NOMO-1 treated with dmso at 0.1 percent for 144 hours (cell line): ENCODE measurements at regions not wholly inside any gene's neighbourhood (a gene's known extent, or its start where the extent isn't known, plus 50 kb on each side); places are given as distances from the start of the nearest gene placed in this dataset.
"Not testable (repeated sequence)": the region's sequence is repeated elsewhere in the genome, so short reads cannot be mapped to it uniquely, and the experiment has no call there.

Experiments
- DNase-seq: peaks from one replicate; lab custom pipeline; 2025; ENCODE audit not compliant: unreplicated experiment; lab: John Stamatoyannopoulos, UW

DNA sequence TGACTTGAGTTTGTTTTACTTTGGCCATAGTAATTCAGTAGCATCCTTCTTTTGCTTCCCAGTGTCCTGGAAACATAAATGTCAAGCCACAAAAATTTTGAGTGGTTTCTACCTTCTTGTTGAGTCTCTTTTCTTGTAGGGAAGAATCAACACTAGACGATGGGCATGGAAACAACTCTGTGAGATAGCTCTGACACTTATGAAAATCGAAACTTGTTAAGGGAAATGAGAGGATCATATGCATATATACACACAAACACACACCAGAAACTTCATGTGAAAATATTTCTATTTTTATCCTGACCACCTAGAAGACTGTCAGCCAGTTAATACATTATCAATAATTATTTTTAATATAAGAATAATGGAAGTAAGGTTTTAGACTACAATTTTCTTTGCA is 1247.3 kb upstream of the FLRT2 start:
- no peak for DNase-seq

GRCh38 chr14:84288781-84289180 is 1241.2 kb upstream of the FLRT2 start:
- DNase-seq = no peak

DNA sequence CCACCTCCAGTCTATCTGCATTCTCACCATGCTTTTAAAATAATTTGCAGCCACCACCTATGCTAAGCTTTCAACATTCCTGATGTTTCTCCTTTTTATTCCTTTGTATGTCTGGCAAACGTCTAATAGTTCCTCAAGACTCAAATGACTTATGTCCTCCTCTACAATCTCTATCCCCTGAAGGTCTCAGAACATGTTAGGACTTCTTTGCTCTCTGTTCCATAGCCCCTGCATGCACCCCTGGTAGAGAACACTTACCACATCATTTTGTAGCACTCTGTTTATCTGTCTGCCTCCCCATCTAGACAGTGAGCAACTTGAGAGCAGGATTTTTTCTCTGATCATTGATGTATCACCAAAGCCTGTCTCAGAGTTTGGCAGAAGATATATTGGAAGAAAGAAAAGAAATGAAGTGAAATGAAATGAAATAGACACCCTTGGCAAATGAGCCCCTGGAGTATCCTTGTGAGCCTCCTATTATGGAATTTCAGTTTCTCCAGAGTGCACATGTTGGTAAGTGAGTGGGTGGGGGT is 1231.2 kb upstream of the FLRT2 start:
- DNase-seq = no peak

DNA sequence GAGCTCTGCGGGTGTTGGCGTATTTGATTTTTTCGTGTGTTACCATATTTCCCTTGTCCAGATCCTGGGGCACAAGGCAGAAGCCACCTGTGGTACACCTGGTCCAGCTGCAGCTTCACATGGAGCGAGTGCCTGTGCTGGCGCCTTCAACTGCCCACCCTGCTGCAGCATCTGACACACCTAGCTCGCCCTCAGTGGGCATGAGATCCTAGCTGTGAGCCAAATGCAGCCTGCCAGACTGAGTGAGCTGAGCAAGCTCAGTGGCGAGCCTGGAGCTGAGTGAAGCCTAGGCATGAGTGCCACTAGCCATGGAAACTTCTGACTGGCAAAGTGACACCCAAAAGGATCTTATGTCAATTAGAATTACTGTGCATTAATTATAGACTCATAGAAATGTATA is 1226.8 kb upstream of the FLRT2 start:
- DNase-seq = no peak

- no peak for DNase-seq
Observed at GRCh38 chr14:84312551-84312950, 1217.4 kb upstream of the FLRT2 start.

DNA sequence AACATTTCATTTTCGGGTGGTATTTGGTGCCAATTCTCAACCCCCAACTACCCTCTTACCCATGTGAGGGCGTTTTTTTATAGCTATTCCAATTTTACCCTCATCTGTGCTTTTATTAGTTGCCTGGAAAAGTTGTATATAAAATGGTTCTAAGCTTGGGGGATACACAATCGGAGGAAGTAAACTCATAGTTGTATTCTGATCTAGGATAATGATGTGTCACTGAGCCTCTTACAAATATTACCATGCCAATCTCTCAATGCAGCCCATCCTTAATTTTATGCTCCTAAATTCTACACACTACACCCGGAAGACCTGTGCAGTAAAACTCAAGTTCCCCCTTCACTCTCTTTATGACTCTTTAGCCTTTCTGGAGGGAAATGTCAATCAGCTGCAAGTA is 1206.5 kb upstream of the FLRT2 start:
- peak; percentile 9 for DNase-seq

- peak; percentile 9 for DNase-seq
Observed at GRCh38 chr14:84323978-84324377, 1206.0 kb upstream of the FLRT2 start.

GRCh38 chr14:84336433-84336832 is 1193.5 kb upstream of the FLRT2 start:
- no peak for DNase-seq

DNA sequence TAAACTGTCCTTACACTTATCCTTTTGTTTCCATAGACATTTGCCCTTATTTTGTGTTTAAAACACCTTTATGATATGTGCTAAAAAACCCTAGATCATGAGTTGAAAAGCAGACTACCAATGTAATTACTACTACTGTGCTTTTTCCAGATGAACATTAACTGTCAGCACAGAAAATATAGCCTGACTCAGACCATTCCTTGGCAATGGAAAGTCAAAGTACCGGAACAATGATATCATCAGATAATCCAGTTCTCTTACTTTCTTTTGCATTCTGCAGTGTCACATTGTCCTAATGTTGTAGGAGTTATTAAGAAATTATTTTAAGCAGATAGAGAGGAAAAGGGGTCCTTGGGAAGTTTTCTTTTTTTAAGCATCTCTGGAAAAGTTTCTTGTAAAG is 1189.0 kb upstream of the FLRT2 start:
- no peak for DNase-seq

DNA sequence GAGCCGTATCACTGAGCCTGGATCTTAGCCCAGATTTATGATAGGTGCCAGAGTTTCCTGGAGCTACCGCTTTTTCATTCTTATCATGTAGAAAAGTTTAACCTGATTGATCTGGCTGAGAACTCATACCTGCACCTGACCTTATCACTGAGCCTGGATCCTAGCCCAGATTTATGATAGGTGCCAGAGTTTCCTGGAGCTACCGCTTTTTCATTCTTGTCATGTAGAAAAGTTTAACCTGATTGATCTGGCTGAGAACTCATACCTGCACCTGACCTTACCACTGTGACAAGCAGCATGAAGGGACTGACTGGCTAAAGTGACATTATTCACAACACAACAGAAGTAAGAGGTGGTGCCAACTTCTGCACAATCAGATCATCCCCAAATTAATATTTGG is 1188.1 kb upstream of the FLRT2 start:
- not testable (repeated sequence) for DNase-seq

DNA sequence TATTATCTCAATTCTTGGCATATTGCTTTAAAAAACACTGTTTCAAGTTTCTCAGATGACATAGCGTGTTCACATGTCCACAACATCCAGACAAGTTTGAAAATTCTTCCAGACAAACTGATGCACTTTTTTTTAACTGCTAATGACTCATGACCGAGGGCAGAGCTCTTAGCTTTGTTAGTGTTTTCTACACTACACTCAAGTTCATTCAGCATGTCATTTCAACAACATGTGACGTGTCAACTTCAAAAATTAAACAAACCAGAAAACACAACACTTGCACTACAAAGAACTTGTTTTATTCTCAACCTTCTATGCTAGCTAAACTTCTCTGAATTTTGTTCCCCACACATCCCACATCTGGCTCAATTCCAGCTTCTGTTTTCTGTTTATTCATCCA is 1186.3 kb upstream of the FLRT2 start:
- DNase-seq = no peak

DNA sequence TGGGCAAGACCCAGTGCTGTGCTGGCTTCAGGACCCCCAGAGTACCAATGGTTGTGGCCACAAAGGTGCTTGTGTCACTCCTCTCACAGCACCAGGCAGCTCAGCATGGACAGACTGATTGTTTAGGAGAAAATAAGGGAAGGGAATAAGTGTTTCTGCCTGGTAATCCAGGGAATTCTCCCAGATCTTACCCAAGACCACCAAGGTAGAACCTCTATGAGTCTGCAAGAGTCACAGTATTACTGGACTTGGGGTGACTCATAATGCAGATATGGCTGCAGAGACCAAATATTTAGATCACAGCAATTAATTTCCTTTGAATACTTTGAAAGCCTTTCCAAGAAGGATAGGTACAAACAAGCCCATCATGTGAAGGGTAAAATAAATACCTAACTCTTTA is 1178.3 kb upstream of the FLRT2 start:
- DNase-seq = no peak

- no peak for DNase-seq
Observed at GRCh38 chr14:84361476-84361875, 1168.5 kb upstream of the FLRT2 start.

- no peak for DNase-seq
Observed at GRCh38 chr14:84375235-84375634, 1154.7 kb upstream of the FLRT2 start.

DNA sequence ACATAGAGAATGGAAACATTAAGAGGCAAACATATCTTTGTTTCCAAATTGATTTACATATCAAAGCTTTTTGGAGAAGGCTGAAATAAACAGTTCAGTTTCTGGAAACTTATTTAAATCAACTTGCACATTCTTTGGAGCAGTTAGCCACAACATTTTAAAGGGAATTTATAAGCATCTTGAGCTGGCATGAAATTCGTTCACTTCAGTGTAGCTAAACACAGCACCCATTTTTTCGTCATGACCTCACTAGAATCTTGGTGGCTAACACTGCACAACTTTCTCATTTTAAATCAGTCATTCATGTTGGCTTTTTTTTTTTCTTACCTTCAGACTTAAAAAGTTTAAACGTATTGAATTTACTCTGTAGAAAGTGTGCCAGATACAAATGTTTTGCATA is 1139.9 kb upstream of the FLRT2 start:
- DNase-seq = no peak

DNA sequence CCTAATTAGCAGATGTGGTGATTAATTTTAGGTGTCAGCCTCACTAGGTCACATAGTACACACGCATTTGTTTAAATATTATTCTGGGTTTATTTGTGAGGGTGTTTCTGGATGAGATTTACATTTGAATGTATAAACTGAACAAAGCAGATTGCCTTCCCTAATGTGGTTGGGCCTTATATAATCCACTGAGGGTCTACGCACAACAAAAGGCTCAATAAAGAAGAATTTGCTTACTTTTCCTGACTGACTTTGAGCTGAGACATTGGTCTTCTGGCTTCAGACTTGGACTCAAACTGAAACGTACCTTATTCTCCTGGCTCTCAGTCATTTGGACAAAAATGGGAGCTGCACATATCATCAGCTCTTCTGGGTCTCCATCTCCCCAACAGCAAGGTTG is 1132.3 kb upstream of the FLRT2 start:
- no peak for DNase-seq

DNA sequence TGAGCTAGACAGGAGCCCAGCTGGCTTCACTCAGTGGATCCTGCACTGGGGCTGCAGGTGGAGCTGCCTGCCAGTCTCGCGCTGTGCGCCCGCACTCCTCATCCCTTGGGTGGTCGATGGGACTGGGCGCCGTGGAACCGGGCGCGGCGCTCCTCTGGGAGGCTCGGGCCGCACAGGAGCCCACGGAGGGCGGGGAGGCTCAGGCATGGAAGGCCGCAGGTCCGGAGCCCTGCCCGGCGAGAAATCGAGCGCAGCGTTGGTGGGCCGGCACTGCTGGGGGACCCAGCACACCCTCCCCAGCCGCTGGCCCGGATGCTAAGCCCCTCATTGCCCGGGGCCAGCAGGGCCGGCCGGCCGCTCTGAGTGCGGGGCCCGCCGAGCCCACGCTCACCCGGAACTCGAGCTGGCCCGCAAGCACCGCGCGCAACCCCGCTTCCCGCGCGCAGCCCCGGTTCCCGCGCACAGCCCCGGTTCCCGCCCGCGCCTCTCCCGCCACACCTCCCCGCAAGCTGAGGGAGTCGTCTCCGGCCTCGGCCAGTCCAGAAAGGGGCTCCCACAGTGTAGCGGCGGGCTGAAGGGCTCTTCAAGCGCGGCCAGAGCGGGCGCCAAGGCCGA is 1130.5 kb upstream of the FLRT2 start:
- no peak for DNase-seq

GRCh38 chr14:84401631-84402030 is 1128.3 kb upstream of the FLRT2 start:
- DNase-seq = no peak

DNA sequence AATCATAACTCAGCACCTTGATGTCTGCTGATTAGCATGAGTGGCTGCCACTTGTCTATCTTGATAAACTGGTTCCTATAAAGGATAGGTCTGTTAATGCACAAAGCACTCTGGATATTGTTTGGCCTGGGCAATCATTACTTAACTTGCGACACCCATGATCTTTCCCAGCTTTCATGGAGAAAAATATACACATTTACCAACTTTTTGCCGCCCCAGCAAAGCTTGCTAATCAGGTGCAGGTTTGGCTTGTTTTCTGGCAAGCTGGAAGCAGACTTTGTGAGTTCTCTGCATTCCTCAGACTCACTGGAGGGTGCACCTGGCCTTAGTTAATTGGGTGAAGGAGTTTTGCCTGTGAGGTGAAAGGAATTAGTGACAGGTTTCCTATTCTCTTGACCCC is 1126.4 kb upstream of the FLRT2 start:
- no peak for DNase-seq

DNA sequence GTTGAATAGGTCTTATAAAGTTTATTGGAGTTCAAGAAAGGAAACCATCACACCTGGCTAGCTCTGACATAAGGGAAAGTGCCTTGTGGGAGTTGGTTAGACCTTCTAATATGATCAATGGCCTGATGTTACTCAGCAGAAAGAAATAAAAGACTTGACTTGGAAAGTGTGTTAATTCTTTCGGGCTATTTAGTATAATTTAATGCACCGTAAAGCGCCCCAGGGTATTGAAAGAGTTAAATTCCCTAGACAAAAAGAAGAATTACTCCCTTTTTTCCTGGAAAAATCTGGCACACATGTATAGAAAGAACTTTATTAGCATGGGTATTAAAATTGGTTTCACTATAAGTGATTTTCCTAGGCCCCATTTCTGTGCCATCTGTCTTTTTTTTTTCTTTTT is 1125.7 kb upstream of the FLRT2 start:
- DNase-seq = no peak

- no peak for DNase-seq
Observed at GRCh38 chr14:84409435-84409834, 1120.5 kb upstream of the FLRT2 start.

- DNase-seq = no peak
Observed at GRCh38 chr14:84410344-84410743, 1119.6 kb upstream of the FLRT2 start.

DNA sequence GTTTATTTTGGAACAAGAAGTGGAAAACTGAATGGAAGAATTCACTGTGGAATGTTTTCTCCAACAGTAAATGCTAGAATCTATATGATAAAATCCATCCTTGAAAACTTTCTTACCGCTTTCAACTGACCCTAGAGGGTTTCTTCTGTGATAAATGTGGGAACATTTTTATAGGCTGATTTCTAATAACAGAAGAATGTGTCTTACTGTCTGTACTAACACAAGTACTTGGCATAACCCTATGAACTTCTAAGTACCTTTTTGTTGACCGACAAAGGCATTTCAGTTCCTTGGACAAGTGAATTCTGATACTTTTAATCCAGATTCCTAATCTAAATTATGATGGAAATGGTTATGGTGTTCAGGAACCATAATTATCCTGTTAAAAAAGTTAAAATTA is 1109.7 kb upstream of the FLRT2 start:
- no peak for DNase-seq
